SK-N-SH (cell line): ENCODE measurements at regions not wholly inside any gene's neighbourhood (a gene's known extent, or its start where the extent isn't known, plus 50 kb on each side); places are given as distances from the start of the nearest gene placed in this dataset.

Experiments
- CTCF ChIP-seq: fragments of 200-600 bp; sonication (generic); IDR thresholded peaks from 2 replicates; pipeline ENCODE4 v1.6.1; 2017; ENCODE audit warnings: antibody characterized with exemption, mild to moderate bottlenecking, moderate library complexity
- EP300 ChIP-seq, 2 experiments: IDR thresholded peaks; 2 replicates each; pipeline versions ENCODE4 v1.4.0 to v1.6.1; 2012; ENCODE audit warnings: borderline replicate concordance in 1 of 2, low read depth in 1 of 2, low read length in 1 of 2
- EZH2phosphoT487 ChIP-seq: fragments of 200-600 bp; sonication (generic); IDR thresholded peaks from 2 replicates; pipeline ENCODE4 v1.6.1; 2017; ENCODE audit warnings: low read depth, mixed run types, mild to moderate bottlenecking, antibody characterized with exemption, moderate library complexity, borderline replicate concordance
- FOSL2 ChIP-seq: IDR thresholded peaks from 2 replicates; pipeline ENCODE4 v1.4.0; 2012; ENCODE audit warnings: low read depth, mild to moderate bottlenecking, moderate library complexity, borderline replicate concordance
- JUND ChIP-seq: IDR thresholded peaks from 2 replicates; pipeline ENCODE4 v1.4.0; 2012
- MAX ChIP-seq: IDR thresholded peaks from 2 replicates; pipeline ENCODE4 v1.4.0; 2012; ENCODE audit warnings: low read depth
- REST ChIP-seq: IDR thresholded peaks from 2 replicates; pipeline ENCODE4 v1.6.1; 2012; ENCODE audit warnings: mild to moderate bottlenecking, low read depth, low read length, moderate library complexity
- SMC3 ChIP-seq: IDR thresholded peaks from 2 replicates; pipeline ENCODE4 v1.6.1; 2012; ENCODE audit warnings: low read depth, low read length, improper control_type of control experiment

DNA sequence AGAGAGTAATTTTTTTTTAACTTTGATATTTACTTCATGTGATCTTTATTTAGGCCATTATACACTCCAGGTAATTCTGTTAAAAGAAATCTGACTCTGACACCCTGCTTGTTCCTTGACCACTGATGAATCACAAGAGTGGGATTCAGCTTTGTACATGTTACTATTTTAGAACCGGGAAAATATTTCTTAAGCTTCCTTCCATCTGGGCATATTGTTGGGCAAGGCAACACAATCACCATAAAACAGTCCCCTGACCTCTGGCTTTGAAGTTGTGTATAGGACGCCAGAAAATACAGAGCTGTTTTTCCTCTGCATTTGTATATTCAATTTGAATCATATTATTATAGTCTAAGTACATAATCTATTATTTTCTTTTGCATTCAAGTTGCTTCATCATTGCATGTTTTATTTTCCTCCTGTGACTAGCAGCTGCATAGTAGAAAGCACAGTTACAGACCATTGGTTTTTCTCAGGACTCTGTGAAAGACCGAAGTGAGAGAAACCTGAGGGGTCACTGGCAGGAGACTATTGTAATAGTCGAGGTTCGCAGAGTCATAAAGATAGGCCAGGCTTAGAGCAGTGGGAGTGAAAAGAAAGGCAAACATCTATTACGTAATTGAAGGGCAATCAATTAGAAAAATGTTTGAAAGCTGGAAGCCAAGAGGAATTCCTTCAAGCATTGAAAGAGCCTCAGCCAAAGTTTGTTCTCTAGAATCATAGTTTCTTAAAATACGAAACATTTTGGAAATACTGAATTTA, 51.8 kb upstream of the SLC36A4 start:
- no peak for TF ChIP-seq MAX
- no peak for TF ChIP-seq CTCF
- no peak for TF ChIP-seq EZH2phosphoT487
- TF ChIP-seq REST, result no peak
- TF ChIP-seq EP300 (IDR thresholded peaks at IDR 0.05; ENCODE audit: borderline replicate concordance in 1 of 2, low read depth in 1 of 2, low read length in 1 of 2), result no peak
- TF ChIP-seq JUND, result no peak
- TF ChIP-seq SMC3, result no peak
- TF ChIP-seq FOSL2, result no peak
